Activated CD8-positive, alpha-beta T cell treated with anti-CD3 and anti-CD28 coated beads for 36 hours (primary cell): ENCODE measurements at regions not wholly inside any gene's neighbourhood (a gene's known extent, or its start where the extent isn't known, plus 50 kb on each side); places are given as distances from the start of the nearest gene placed in this dataset.

Experiments
- ATAC-seq: fragments of 200-7000 bp; cut with Tn5 transposase; one replicate; pipeline ENCODE4 v1.10.0; 2021; ENCODE audit warnings: mild to moderate bottlenecking, moderate library complexity
- CTCF ChIA-PET: fragments of 350-600 bp; sonication (Branson Sonifier 250); formaldehyde crosslinking; loops from one replicate; lab custom pipeline; 2021; ENCODE audit warnings: antibody characterized with exemption; lab: Charles Lee
- POLR2A ChIA-PET: fragments of 350-600 bp; sonication (Branson Sonifier 250); formaldehyde crosslinking; loops from one replicate; lab custom pipeline; 2021; ENCODE audit warnings: antibody characterized with exemption; lab: Charles Lee
- DNase-seq: peaks from one replicate; pipeline ENCODE4 v3.0.0-alpha.2; 2020
- H3K27ac Mint-ChIP-seq: one replicate; pipeline ENCODE4 v1.8.0; 2021; ENCODE audit warnings: mild to moderate bottlenecking, mixed read lengths
- H3K27me3 Mint-ChIP-seq: one replicate; pipeline ENCODE4 v1.8.0; 2021; ENCODE audit warnings: mixed read lengths
- H3K36me3 Mint-ChIP-seq: one replicate; pipeline ENCODE4 v1.8.0; 2021; ENCODE audit warnings: low read depth, mixed read lengths
- H3K4me1 Mint-ChIP-seq: one replicate; pipeline ENCODE4 v1.8.0; 2021; ENCODE audit warnings: low read depth, mixed read lengths
- H3K4me3 Mint-ChIP-seq: one replicate; pipeline ENCODE4 v1.8.0; 2021; ENCODE audit warnings: mild to moderate bottlenecking, moderate library complexity, mixed read lengths
- H3K9me3 Mint-ChIP-seq: one replicate; pipeline ENCODE4 v1.8.0; 2021; ENCODE audit warnings: mixed read lengths
- intact Hi-C: fragments of 100-400 bp; cut with micrococcal nuclease; formaldehyde crosslinking; loops from one replicate; pipeline ENCODE4 v1.10.0; 2022
- TF ChIP-seq, protein P1 (sequence below): fragments of 200-600 bp; IDR thresholded peaks from one replicate; pipeline ENCODE4 v1.8.0; 2022; ENCODE audit warnings: antibody characterized with exemption, mild to moderate bottlenecking

DNA sequence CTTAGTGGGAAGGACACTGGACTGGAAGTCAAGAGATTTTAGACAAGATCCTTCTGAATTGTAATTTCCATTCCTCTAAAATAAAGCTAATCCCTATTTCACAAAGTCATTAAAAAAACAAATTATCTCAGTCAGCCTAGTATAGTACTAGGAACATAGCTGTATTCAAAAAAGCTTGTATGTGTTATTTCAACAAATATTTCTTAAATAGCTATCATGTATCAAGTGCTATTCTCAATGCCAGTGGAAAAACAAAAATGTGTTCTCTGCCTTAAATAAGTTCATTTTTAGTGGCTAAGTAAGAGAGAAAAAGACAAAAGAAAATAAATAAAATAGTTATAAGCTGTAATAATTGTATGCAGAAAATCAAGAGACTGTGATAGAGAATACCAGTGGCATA lies 541.8 kb upstream of the CDH2 start:
- DNase-seq (no peak), ATAC-seq (no peak)
- Mint-ChIP-seq H3K36me3 (no peaks in the 10 kb centered on the region), H3K4me3 (no peak overlapping the region), H3K27me3 (no peaks in the 10 kb centered on the region), H3K27ac (no peak overlapping the region), H3K9me3 (peaks cover 6% of the 10 kb centered on the region), H3K4me1 (no peaks in the 10 kb centered on the region)
- intact Hi-C loops = no loop called here
- TF ChIP-seq, protein P1, sequence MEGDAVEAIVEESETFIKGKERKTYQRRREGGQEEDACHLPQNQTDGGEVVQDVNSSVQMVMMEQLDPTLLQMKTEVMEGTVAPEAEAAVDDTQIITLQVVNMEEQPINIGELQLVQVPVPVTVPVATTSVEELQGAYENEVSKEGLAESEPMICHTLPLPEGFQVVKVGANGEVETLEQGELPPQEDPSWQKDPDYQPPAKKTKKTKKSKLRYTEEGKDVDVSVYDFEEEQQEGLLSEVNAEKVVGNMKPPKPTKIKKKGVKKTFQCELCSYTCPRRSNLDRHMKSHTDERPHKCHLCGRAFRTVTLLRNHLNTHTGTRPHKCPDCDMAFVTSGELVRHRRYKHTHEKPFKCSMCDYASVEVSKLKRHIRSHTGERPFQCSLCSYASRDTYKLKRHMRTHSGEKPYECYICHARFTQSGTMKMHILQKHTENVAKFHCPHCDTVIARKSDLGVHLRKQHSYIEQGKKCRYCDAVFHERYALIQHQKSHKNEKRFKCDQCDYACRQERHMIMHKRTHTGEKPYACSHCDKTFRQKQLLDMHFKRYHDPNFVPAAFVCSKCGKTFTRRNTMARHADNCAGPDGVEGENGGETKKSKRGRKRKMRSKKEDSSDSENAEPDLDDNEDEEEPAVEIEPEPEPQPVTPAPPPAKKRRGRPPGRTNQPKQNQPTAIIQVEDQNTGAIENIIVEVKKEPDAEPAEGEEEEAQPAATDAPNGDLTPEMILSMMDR = no peak
- ChIA-PET POLR2A (no interaction called here), CTCF (no interaction called here)

GRCh38 chr18:28716338-28716737 lies 539.4 kb upstream of the CDH2 start:
- no peak overlapping the region for H3K27ac Mint-ChIP-seq
- ATAC-seq = no peak

GRCh38 chr18:28715206-28715605 lies 538.3 kb upstream of the CDH2 start:
- Mint-ChIP-seq H3K27me3 (no peaks in the 10 kb centered on the region), H3K4me1 (no peaks in the 10 kb centered on the region), H3K9me3 (peaks cover 6% of the 10 kb centered on the region), H3K27ac (no peak overlapping the region), H3K36me3 (no peaks in the 10 kb centered on the region), H3K4me3 (no peak overlapping the region)
- ATAC-seq (no peak), DNase-seq (no peak)
- ChIA-PET POLR2A (no interaction called here), CTCF (no interaction called here)
- intact Hi-C loops = no loop called here
- TF ChIP-seq, protein P1 = no peak

More at GRCh38 chr18:28716338-28716737, 539.4 kb upstream of the CDH2 start:
- intact Hi-C loops = no loop called here
- ChIA-PET CTCF (no interaction called here), POLR2A (no interaction called here)
- H3K9me3 Mint-ChIP-seq = peaks cover 6% of the 10 kb centered on the region
- TF ChIP-seq, protein P1 = no peak
- no peaks in the 10 kb centered on the region for H3K36me3 Mint-ChIP-seq
- H3K27me3 Mint-ChIP-seq = no peaks in the 10 kb centered on the region
- DNase-seq = no peak
- no peak overlapping the region for H3K4me3 Mint-ChIP-seq
- H3K4me1 Mint-ChIP-seq = no peaks in the 10 kb centered on the region

- no peak for DNase-seq
- peaks cover 6% of the 10 kb centered on the region for H3K9me3 Mint-ChIP-seq
- H3K27me3 Mint-ChIP-seq = no peaks in the 10 kb centered on the region
- no peak overlapping the region for H3K4me3 Mint-ChIP-seq
- ChIA-PET CTCF (no interaction called here), POLR2A (no interaction called here)
- intact Hi-C loops = no loop called here
- H3K36me3 Mint-ChIP-seq = no peaks in the 10 kb centered on the region
- H3K4me1 Mint-ChIP-seq = no peaks in the 10 kb centered on the region
- ATAC-seq = no peak
- no peak overlapping the region for H3K27ac Mint-ChIP-seq
- TF ChIP-seq, protein P1 = no peak
These were observed 537.6 kb upstream of the CDH2 start for GRCh38 chr18:28714498-28714897.

DNA sequence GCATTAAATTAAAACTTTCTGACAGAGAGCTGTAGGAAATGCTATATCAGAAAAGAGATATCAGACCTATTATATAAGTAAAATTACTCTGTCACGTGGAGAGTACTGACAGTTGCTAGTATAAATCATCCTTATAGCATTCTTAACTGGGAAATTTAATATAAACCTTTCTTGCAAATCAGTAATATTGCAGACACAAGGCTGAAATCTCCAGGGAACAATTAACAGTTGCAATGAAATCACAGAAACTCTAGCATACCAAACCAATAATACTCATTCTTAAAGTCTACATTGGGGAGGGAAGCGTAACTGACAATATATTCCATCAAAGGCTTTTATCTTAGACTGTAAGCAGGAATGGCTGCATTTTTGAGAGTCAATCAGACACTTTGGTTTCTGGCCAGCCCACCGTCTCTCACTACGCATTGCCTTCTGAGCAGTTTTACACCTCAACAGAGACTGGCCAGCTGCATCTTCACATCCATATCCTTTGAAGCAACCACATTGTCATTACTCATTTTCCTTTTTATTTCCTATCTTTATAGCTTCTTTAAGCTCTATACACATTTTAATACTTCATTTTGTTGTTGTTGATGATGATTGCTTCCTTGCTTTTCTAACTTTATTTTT lies 536.0 kb upstream of the CDH2 start:
- H3K36me3 Mint-ChIP-seq = no peaks in the 10 kb centered on the region

More for the DNA sequence above, 536.0 kb upstream of the CDH2 start:
- no peaks in the 10 kb centered on the region for H3K27me3 Mint-ChIP-seq
- intact Hi-C loops = no loop called here
- ChIA-PET CTCF (no interaction called here), POLR2A (no interaction called here)
- no peak overlapping the region for H3K4me3 Mint-ChIP-seq
- no peak overlapping the region for H3K27ac Mint-ChIP-seq
- DNase-seq (no peak), ATAC-seq (no peak)
- TF ChIP-seq, protein P1 = no peak
- peaks cover 10% of the 10 kb centered on the region for H3K9me3 Mint-ChIP-seq
- H3K4me1 Mint-ChIP-seq = no peaks in the 10 kb centered on the region
